HUES64 (cell line): ENCODE measurements at regions not wholly inside any gene's neighbourhood (a gene's known extent, or its start where the extent isn't known, plus 50 kb on each side); places are given as distances from the start of the nearest gene placed in this dataset.

Experiments used
- H3K27ac ChIP-seq: 2 replicates; pipeline ENCODE4 v1.7.0; 2013; ENCODE audit warnings: low read depth, low read length, inconsistent platforms
- H3K27me3 ChIP-seq: 2 replicates; pipeline ENCODE4 v1.6.1; 2013; ENCODE audit warnings: mild to moderate bottlenecking, low read length; ENCODE audit not compliant: insufficient read depth
- H3K36me3 ChIP-seq: 2 replicates; pipeline ENCODE4 v1.6.1; 2013; ENCODE audit warnings: mild to moderate bottlenecking, low read length; ENCODE audit not compliant: insufficient read depth
- H3K4me1 ChIP-seq: 2 replicates; pipeline ENCODE4 v1.6.1; 2013; ENCODE audit warnings: mild to moderate bottlenecking, low read length, moderate library complexity; ENCODE audit not compliant: insufficient read depth
- H3K4me3 ChIP-seq: 2 replicates; pipeline ENCODE4 v1.5.1; 2013; ENCODE audit warnings: mild to moderate bottlenecking, low read length, moderate library complexity
- H3K9ac ChIP-seq: 2 replicates; pipeline ENCODE4 v1.6.1; 2013; ENCODE audit warnings: mild to moderate bottlenecking, low read depth, low read length
- H3K9me3 ChIP-seq: 2 replicates; pipeline ENCODE4 v1.6.1; 2013; ENCODE audit warnings: low read depth, low read length; ENCODE audit not compliant: insufficient read depth
- WGBS: fragments of 150-250, 120-280 bp; methylation state at CpG from one replicate; pipeline ENCODE4 v1.1.7; 2013; ENCODE audit warnings: missing lambda C conversion rate; 5-methylcytosine and 5-hydroxymethylcytosine counted together

GRCh38 chr15:39114690-39115378, 466.0 kb upstream of the THBS1 start:
- peaks cover 4% of the 10 kb centered on the region; the same call in 1 of the 2 replicates for H3K9me3 ChIP-seq
- H3K9ac ChIP-seq = no peak overlapping the region
- H3K36me3 ChIP-seq = no peaks in the 10 kb centered on the region
- H3K27me3 ChIP-seq = no peaks in the 10 kb centered on the region
- no peaks in the 10 kb centered on the region for H3K4me1 ChIP-seq
- WGBS = 90% methylated on average over 1 of the region's 1 CpG
- H3K4me3 ChIP-seq = no peak overlapping the region
- H3K27ac ChIP-seq = no peak overlapping the region

- H3K36me3 ChIP-seq = no peaks in the 10 kb centered on the region
- no peak overlapping the region for H3K27ac ChIP-seq
- no peak overlapping the region for H3K4me3 ChIP-seq
- WGBS = 98% methylated on average over 2 of the region's 2 CpGs
- H3K27me3 ChIP-seq = no peaks in the 10 kb centered on the region
- H3K9me3 ChIP-seq = peaks cover 4% of the 10 kb centered on the region; the same call in 1 of the 2 replicates
- no peaks in the 10 kb centered on the region for H3K4me1 ChIP-seq
- no peak overlapping the region for H3K9ac ChIP-seq
Measured at GRCh38 chr15:39115379-39116057, 465.4 kb upstream of the THBS1 start.

- Histone ChIP-seq H3K27me3 (no peaks in the 10 kb centered on the region), H3K36me3 (no peaks in the 10 kb centered on the region), H3K9me3 (peaks cover 4% of the 10 kb centered on the region; the same call in 1 of the 2 replicates), H3K27ac (no peak overlapping the region), H3K4me3 (no peak overlapping the region), H3K9ac (no peak overlapping the region), H3K4me1 (no peaks in the 10 kb centered on the region)
- 85% methylated on average over 2 of the region's 2 CpGs for WGBS
Measured at GRCh38 chr15:39118510-39118909, 462.4 kb upstream of the THBS1 start.

GRCh38 chr15:39124155-39124552, 456.7 kb upstream of the THBS1 start:
- H3K4me3 ChIP-seq = no peak overlapping the region
- 94% methylated on average over 7 of the region's 7 CpGs for whole genome bisulfite sequencing
- no peaks in the 10 kb centered on the region for H3K36me3 ChIP-seq
- no peaks in the 10 kb centered on the region for H3K27me3 ChIP-seq
- no peaks in the 10 kb centered on the region for H3K9me3 ChIP-seq
- H3K4me1 ChIP-seq = peaks cover 25% of the 10 kb centered on the region
- H3K27ac ChIP-seq = no peak overlapping the region
- no peak overlapping the region for H3K9ac ChIP-seq

- Histone ChIP-seq H3K27ac (no peak overlapping the region), H3K9me3 (no peaks in the 10 kb centered on the region), H3K27me3 (no peaks in the 10 kb centered on the region), H3K9ac (no peak overlapping the region), H3K4me3 (no peak overlapping the region), H3K36me3 (no peaks in the 10 kb centered on the region), H3K4me1 (peaks cover 25% of the 10 kb centered on the region)
- 93% methylated on average over 6 of the region's 6 CpGs for WGBS
Measured at GRCh38 chr15:39124553-39125171, 456.2 kb upstream of the THBS1 start.

GRCh38 chr15:39125226-39125625, 455.7 kb upstream of the THBS1 start:
- no peaks in the 10 kb centered on the region for H3K9me3 ChIP-seq
- no peak overlapping the region for H3K9ac ChIP-seq
- WGBS = 75% methylated on average over 2 of the region's 2 CpGs
- H3K27ac ChIP-seq = no peak overlapping the region
- no peaks in the 10 kb centered on the region for H3K27me3 ChIP-seq
- H3K4me3 ChIP-seq = no peak overlapping the region
- peaks cover 25% of the 10 kb centered on the region for H3K4me1 ChIP-seq
- no peaks in the 10 kb centered on the region for H3K36me3 ChIP-seq

- no peak overlapping the region for H3K27ac ChIP-seq
- H3K4me3 ChIP-seq = no peak overlapping the region
- no peak overlapping the region for H3K9ac ChIP-seq
- no peaks in the 10 kb centered on the region for H3K36me3 ChIP-seq
- WGBS = 37% methylated on average over 4 of the region's 4 CpGs
- no peaks in the 10 kb centered on the region for H3K27me3 ChIP-seq
- H3K9me3 ChIP-seq = no peaks in the 10 kb centered on the region
- peaks cover 25% of the 10 kb centered on the region for H3K4me1 ChIP-seq
Measured at GRCh38 chr15:39125904-39126303, 455.0 kb upstream of the THBS1 start.

GRCh38 chr15:39127151-39127790, 453.6 kb upstream of the THBS1 start:
- Histone ChIP-seq H3K27me3 (no peaks in the 10 kb centered on the region), H3K4me1 (peaks cover 25% of the 10 kb centered on the region), H3K9me3 (no peaks in the 10 kb centered on the region), H3K27ac (peak overlapping the region; percentile 74), H3K36me3 (no peaks in the 10 kb centered on the region), H3K4me3 (no peak overlapping the region), H3K9ac (no peak overlapping the region)
- 81% methylated on average over 2 of the region's 2 CpGs for WGBS

- Histone ChIP-seq H3K36me3 (no peaks in the 10 kb centered on the region), H3K4me1 (peaks cover 25% of the 10 kb centered on the region), H3K27ac (peak overlapping the region; percentile 74), H3K27me3 (no peaks in the 10 kb centered on the region), H3K4me3 (no peak overlapping the region), H3K9ac (0 out of 2 replicates have a peak overlapping the region, but pooled peaks have one; percentile 15), H3K9me3 (no peaks in the 10 kb centered on the region)
- 78% methylated on average over 2 of the region's 2 CpGs for WGBS
Measured at GRCh38 chr15:39127925-39128617, 452.8 kb upstream of the THBS1 start.

GRCh38 chr15:39128746-39129145, 452.1 kb upstream of the THBS1 start:
- Histone ChIP-seq H3K9me3 (no peaks in the 10 kb centered on the region), H3K27ac (peak overlapping the region; percentile 74), H3K4me1 (peaks cover 25% of the 10 kb centered on the region)

More at GRCh38 chr15:39128746-39129145, 452.1 kb upstream of the THBS1 start:
- WGBS = 76% methylated on average over 2 of the region's 2 CpGs
- Histone ChIP-seq H3K27me3 (no peaks in the 10 kb centered on the region), H3K4me3 (no peak overlapping the region), H3K9ac (no peak overlapping the region), H3K36me3 (no peaks in the 10 kb centered on the region)
